Epithelial cell of esophagus (primary cell): ENCODE measurements at regions not wholly inside any gene's neighbourhood (a gene's known extent, or its start where the extent isn't known, plus 50 kb on each side); places are given as distances from the start of the nearest gene placed in this dataset.

Experiments
- DNase-seq: peaks from one replicate; pipeline ENCODE4 v3.0.0; 2010; ENCODE audit warnings: low read depth
- H3K4me3 ChIP-seq: 2 replicates; pipeline ENCODE4 v1.5.1; 2011; ENCODE audit warnings: mild to moderate bottlenecking, low read length, control low read depth
- TF ChIP-seq, protein P1 (sequence below): IDR thresholded peaks from 2 replicates; pipeline ENCODE4 v1.5.1; 2011; ENCODE audit warnings: low read depth, mild to moderate bottlenecking, low read length, control low read depth, inconsistent platforms; ENCODE audit not compliant: insufficient read depth; ENCODE audit errors: missing control alignments

DNA sequence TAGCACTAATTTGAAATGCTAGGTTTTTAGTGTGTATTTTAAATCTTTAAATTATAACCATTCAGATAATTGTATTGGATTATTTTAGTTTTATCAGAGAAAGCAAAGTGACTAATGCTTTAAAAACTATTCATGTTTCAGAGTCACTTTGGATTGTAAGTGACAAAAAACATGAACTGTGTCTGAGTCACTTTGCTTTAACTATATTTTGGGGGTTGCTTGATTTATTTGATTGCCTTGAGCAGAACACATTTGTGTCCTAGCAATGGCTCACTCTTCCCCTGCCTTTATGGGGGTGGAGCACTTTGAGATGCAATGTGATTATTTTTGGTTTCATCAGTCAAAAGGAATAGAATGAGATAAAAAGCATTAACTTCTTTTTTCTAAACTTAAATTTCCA, 188.4 kb upstream of the ARX start:
- TF ChIP-seq, protein P1, sequence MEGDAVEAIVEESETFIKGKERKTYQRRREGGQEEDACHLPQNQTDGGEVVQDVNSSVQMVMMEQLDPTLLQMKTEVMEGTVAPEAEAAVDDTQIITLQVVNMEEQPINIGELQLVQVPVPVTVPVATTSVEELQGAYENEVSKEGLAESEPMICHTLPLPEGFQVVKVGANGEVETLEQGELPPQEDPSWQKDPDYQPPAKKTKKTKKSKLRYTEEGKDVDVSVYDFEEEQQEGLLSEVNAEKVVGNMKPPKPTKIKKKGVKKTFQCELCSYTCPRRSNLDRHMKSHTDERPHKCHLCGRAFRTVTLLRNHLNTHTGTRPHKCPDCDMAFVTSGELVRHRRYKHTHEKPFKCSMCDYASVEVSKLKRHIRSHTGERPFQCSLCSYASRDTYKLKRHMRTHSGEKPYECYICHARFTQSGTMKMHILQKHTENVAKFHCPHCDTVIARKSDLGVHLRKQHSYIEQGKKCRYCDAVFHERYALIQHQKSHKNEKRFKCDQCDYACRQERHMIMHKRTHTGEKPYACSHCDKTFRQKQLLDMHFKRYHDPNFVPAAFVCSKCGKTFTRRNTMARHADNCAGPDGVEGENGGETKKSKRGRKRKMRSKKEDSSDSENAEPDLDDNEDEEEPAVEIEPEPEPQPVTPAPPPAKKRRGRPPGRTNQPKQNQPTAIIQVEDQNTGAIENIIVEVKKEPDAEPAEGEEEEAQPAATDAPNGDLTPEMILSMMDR, result no peak
- H3K4me3 ChIP-seq, result no peak overlapping the region
- DNase-seq, result no peak

DNA sequence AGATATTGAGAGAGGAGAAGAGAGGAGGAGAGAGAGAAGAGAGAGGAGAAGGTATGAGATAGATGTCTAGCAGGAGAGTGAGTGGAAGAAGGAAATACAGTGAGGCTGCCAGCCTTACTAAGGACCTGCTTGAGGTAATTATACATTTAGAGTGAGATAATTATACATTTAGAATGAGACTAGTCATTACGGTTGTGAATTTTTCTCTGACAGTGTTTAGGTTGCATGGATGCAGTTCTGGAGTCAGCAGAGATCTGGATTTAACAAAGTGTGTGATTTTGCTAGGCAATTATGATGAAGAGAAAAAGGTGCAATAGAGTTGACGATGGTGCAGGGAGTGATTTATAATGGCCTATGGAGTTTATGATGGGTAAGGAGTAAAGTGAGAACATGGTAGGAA, 187.1 kb upstream of the ARX start:
- DNase-seq, result no peak
- TF ChIP-seq, protein P1, result no peak
- H3K4me3 ChIP-seq, result no peak overlapping the region

DNA sequence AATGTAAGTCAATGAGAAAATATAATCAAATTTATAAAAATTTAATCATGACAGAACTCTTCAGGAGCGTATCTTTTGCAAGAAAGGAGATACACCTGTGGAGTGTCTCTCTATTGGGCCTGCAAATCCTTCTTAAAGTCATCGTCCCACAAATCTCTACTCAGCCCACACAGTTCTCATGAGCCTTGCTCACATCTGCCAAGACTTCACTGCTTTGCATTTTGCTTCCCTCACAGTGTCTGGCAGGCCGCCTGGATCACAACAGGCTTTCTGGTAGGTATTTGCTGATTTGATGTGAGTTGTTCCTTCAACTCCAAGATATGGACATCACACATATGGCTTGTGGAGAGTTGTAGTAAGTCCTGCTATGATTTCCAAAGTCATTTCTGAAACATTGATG, 183.1 kb upstream of the ARX start:
- TF ChIP-seq, protein P1, result no peak
- DNase-seq, result no peak
- no peak overlapping the region for H3K4me3 ChIP-seq

DNA sequence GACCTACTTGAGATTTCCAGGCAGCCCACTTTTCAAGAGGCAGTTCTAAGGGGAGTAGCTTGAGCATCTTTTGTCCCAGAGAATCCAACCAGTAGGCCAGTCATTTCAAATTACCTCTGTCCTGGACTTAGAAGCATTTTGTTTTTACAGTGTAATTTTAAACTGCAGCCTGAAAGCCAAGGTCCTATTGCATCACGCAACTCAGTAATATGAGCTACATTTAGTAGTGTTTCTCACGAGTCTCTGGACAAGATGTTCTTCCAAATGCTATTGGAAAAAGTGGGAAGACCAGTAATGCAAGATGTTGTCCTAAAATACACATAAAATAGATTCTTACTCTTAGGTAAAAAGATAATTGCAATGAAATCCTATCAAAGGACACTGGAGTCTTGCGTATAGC, 182.5 kb upstream of the ARX start:
- DNase-seq, result no peak
- no peak overlapping the region for H3K4me3 ChIP-seq
- TF ChIP-seq, protein P1, result no peak

DNA sequence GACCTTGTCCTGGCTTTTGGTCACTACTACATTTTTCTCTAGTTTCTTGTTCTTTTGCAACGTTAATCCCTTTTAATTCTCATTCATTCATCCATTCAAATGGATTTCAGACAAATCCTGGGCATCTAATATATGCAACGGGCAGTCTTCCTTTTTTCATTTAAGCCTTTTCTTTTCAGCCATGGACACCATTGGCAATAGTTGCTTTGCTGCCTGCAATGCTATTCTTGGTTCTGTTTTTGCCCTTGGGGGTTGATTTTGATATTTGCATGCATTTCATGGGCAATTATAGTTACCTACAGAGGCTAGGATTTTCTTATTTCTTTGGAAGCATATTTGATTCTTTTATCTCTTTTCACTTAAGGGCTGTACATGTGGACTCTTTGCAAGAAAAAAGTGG, 180.5 kb upstream of the ARX start:
- no peak overlapping the region for H3K4me3 ChIP-seq
- TF ChIP-seq, protein P1, result no peak
- DNase-seq, result no peak

DNA sequence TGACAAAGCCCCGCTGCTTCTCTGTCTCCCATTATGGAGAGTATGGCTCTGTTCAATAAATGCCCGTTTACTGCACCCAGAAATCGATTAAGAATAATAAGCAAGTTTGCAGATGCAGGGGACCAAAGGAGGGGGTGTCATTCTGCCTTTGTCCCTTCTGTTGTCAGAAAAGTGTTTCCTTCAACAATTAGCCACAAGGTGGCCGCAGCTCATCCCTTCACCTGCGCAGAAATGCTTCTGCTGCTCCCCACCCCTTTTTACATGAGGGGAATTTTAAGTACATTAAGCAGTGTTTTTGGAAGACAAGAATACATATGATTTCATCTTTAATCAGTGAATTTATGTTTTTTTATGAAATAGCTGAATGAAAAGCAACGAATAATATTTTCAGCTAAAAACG, 175.6 kb upstream of the ARX start:
- TF ChIP-seq, protein P1, result peak; percentile 19
- no peak overlapping the region for H3K4me3 ChIP-seq
- no peak for DNase-seq

DNA sequence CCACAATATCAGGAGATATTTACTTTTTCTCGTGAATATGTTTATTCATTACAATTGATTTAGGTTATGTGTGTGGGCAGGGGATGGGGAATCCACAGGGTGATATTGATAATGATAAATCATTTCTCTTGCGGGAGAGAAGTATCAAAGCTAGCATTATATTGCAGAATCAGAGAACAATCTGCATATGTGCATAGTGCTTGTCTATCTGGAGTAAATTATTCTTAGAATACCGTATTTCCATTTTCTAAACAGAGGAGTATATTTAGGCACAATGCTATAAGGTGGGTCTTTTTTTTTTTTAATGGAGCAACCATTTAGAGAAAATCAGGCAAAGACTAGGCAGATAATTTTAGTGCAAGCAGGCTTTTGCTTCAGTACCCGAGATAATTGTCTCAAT, 166.0 kb upstream of the ARX start:
- no peak for DNase-seq

More for the DNA sequence above, 166.0 kb upstream of the ARX start:
- no peak overlapping the region for H3K4me3 ChIP-seq
- TF ChIP-seq, protein P1, result no peak
